Stimulated activated CD8-positive, alpha-beta memory T cell treated with anti-CD3 and anti-CD28 coated beads, Interleukin-2, amount 100 ng/mL, for 1 hour (primary cell): ENCODE measurements at regions not wholly inside any gene's neighbourhood (a gene's known extent, or its start where the extent isn't known, plus 50 kb on each side); places are given as distances from the start of the nearest gene placed in this dataset.

ENCODE experiments used
- DNase-seq, 2 donors: peaks; one replicate each; pipeline ENCODE4 v3.0.0-alpha.2; 2020; ENCODE audit warnings: low read depth in 2 of 2

- no peak for DNase-seq
Measured at GRCh38 chr2:126389446-126389845, 266.5 kb upstream of the GYPC start.

DNA sequence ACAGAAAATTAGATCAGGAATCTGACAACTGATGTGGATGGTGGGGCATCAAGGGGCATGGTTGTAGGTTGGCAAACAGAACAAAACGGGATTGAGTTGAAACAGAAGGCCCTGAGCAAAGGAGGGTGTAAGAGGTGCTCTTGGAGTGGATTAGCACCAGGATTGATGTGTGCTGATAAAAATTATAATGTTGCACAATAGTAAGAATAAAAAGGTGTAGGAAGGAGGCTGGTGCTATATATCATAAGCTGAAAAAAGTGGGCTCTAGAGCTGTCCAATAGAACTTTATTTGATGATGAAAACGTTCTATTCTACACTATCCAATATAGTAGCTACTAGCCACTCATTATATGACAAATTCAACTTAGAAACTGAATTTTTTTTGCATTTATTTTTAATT lies 263.1 kb upstream of the GYPC start:
- DNase-seq = no peak

- no peak for DNase-seq
Measured at GRCh38 chr2:126399001-126399400, 257.0 kb upstream of the GYPC start.

DNA sequence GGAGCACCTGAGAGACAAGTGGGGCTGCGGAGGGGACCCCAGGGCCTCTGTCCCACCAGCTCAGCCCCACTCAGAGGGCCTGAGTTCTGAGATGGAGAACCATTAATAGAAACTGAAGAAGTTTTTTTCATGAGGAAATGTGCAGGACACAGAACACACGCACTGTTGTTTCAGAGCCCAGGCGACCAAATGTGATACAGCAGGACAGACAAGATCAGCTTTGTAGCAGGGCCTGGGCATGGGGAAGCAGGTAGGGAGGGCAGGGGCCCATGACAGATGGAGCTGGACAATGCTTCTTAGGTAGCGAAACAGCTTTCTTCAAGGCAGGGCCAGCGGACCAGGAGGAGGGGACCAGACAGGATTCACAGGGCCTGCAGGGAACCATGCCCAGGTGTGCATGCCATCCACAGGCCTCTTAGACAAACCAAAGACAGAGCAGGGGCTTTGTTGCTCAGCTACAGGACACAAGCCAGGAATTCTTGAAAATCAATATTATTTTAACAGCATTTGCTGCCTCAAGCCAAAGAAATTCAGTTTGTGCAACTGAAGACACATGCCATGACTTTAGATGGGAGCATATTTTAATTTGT lies 252.8 kb upstream of the GYPC start:
- DNase-seq = no peak

DNA sequence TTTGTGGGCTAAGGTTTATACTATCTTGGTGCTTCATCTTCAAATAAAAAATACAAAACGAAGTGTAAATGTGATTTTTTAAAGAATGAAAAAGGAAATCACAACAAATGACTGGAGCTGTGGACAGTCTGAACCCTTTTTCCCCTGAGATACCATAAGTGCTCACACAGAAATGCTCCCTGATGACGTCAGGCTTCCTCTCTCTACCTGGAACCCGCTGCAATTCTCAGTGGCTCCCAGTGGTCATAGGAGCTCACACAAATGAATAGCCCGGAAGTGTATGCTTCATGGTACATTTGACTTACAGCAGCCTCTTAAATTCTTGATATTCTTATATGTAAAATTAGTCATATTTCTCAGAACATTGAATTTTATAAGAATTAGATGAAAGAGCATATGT lies 249.7 kb upstream of the GYPC start:
- DNase-seq = no peak

DNA sequence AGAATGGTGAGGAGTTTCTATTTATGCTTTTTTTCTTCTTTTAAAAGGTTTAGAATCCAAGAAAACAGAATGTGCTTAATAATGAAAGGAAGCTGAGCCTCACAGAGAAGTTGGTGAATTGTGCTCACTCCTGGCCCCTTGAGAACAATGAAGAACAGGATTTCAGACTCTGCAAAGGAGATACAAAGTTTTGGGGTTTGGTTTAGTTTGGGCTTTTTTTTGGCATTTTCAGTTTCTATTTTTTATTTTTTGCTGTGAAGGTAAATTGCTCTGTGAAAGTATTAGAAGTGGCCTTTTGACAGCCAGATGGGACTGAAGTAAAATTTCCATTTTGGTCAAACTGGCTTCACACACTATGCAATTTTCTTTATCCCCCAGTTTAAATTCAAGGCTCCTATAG lies 247.3 kb upstream of the GYPC start:
- no peak for DNase-seq

GRCh38 chr2:126409850-126410249 lies 246.1 kb upstream of the GYPC start:
- DNase-seq = no peak

- no peak for DNase-seq
Measured at GRCh38 chr2:126413079-126413478, 242.9 kb upstream of the GYPC start.

DNA sequence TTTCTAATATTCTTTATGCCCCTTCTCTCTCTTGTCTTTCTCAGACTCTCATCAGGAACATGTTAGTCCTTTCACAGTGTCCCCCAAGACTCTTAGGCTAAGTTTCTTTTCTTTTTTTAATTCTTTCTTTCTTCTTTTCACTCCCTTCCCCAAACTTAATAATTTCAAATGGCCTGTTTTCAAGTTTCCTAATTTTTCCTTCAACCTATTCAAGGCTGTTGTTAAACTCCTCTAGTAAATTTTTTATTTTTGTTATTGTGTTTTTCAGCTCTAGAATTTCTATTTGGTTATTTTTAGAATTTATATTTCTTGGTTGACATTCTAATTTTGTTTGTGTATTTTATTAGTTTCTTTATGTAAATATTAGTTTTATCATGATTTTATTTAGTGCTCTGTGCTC lies 236.6 kb upstream of the GYPC start:
- DNase-seq = no peak

DNA sequence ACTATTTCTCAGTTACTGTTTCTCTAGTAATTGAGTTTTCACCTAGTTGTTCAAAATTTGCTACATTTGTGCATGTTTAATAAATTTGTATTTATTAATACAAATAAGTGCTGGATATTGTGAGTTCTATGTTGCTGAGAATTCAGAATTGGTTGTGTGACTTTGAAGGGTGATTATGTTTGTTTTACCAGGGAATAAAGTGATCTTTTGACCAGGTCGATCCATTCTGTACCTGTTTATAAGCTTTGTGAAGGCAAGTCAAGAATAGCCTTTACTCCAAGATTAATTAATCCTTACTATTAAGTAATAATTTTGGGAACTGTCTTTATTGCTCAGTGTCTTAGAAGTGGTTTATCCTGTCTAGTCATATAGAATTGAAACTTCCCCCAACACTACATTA lies 230.0 kb upstream of the GYPC start:
- no peak for DNase-seq

DNA sequence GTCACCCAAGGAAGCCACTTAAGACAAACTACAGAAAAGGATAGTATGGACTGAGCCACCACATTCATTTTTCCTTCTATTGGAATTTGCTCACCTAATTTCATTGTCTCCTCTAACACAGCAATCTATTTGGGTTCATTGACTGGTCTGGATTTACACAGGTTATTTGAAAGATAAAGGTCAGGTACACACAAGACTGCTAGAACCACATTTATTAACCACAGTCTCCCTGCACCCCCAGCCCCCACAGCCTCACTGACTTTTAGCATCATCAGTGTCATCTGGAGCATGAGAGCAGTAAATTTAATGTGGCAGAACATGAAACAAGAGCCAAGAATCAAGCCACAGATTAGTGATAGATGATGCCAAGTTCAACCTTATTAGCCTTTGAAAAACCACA lies 226.9 kb upstream of the GYPC start:
- no peak for DNase-seq

GRCh38 chr2:126431136-126431535 lies 224.8 kb upstream of the GYPC start:
- DNase-seq = no peak

DNA sequence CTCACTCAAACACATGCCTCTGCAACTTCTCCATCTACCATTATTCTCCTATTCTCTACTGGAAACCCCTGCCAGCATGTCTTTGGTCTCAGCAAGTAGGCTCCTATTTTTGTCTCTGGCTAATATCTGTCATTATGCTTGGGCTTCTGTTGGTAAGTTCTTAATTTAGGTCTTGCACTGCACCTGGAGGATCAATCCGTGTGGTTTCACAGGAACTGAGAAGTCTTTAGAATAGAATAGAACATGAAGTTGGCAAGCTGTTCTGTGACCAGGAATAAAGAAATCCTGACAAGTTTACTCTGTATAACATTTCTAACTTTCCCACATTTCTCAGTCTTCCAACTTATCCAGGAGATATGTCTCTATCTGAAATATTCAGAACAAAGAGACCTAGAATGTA lies 219.5 kb upstream of the GYPC start:
- DNase-seq = no peak

GRCh38 chr2:126437016-126437415 lies 218.9 kb upstream of the GYPC start:
- DNase-seq = no peak

DNA sequence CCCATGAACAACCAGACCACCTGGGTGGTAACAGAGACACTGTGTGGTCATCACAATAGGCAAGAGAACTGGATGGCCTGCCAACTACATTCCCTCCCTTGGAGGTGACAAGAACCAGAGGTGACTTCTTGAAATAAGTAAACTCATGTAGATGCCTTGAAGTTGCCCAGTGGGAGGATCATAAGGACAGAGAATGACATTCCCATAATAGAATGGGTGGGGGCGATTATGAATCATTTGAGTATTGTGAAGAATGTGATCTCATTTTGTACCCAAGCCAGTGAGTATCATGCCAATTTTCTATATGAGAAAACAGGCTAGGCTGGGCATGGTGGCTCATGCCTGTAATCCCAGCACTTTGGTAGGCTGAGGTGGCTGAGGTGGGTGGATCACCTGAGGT lies 211.4 kb upstream of the GYPC start:
- DNase-seq = no peak

DNA sequence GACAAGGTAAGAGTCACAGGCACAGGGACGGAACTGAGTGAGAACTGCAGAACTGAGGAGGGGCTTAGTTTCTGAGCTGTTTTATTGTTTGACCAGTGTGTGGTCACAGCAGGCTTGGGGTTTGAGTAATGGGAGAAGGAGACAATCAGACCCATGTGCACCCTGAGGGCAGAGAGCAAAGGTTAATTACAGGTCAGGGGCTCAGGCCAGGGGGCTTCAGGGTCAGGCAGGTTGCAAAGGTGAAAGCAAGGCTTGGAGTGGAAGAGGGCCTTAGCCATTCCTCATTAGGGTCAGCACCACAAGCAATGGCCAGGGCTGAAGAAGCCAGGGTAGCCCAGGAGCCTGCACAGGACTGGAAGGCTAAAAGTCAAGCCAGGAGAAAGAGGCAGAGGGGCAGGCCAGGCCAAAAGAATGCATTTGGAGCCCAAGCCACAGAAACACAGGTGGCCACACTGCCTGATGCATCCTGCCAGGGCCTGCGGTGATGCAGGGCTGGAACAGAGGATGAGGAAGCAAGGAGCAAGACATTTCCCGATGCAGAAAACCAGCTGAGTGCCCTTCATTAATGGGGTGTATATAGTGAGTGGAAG lies 209.8 kb upstream of the GYPC start:
- no peak for DNase-seq

- no peak for DNase-seq
Measured at GRCh38 chr2:126448611-126449010, 207.3 kb upstream of the GYPC start.

GRCh38 chr2:126449677-126450076 lies 206.3 kb upstream of the GYPC start:
- DNase-seq = no peak

GRCh38 chr2:126463892-126464674 lies 191.9 kb upstream of the GYPC start:
- no peak for DNase-seq

- no peak for DNase-seq
Measured at GRCh38 chr2:126467367-126468054, 188.4 kb upstream of the GYPC start.

DNA sequence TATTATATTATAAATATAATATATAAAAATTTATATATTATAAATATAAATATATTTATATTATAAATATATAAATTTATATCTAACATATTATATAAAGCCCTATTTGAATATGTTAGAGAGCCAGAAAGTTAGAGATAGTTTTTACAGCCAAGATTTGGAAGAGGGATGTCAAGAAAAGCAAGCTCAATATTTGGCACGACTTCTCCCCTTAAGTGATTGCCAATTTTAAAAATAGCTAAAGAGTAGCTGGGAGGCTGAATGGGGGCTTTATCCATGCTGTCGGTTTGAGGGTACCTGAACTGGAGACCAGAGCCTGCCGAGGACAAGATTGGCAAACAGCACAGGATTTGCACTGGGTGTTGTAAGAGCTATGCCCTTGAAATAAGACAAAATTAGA lies 180.9 kb upstream of the GYPC start:
- no peak for DNase-seq

DNA sequence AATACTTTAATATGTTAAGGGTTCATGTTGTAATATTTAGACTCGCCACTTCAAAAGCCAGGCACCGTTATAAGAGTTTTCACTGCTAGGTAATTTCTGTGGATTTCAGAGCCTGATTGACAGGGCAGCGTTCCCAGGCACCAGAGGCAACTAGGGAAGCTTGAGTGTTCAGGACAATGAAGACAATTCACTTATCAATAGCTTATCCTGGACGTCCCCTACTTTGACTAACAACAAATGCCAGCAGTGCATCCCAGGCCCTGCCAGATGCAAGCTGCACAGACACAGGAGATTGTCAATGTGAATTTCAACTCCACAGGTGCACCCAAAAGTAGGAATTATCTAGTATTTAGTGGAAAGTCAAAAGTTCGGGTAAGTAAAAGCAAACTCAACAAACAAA lies 179.3 kb upstream of the GYPC start:
- DNase-seq = no peak

DNA sequence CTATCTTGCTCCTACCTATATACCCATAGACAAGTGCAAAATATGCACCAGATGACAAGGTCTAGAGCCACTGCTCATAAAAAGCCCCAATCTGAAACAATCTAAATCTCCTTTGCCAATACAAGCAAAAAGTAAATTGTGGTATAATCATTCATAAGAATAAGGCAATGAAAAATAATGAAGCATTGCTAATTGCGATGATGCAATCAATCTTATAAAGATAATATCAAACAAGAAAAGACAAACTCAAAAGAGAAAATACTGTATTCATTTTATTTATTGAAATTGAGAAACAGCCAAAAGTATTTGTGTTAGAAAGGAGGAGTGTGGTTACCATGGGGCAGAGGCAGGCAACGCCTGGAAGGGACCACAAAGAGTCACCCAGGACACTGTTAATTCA lies 175.9 kb upstream of the GYPC start:
- no peak for DNase-seq
